Mesendoderm (in vitro differentiated cells): ENCODE measurements at regions not wholly inside any gene's neighbourhood (a gene's known extent, or its start where the extent isn't known, plus 50 kb on each side); places are given as distances from the start of the nearest gene placed in this dataset.
A peak's percentile ranks its signal among the peaks of the same experiment; 100 is the strongest.
"Not testable (repeated sequence)": the region's sequence is repeated elsewhere in the genome, so short reads cannot be mapped to it uniquely, and the experiment has no call there.

ENCODE experiments used
- DNase-seq: peaks from one replicate; pipeline ENCODE4 v3.0.0; 2013
- H2AK5ac ChIP-seq: 2 replicates; pipeline ENCODE4 v1.6.1; 2013; ENCODE audit warnings: low read length, inconsistent platforms
- H2BK120ac ChIP-seq: 2 replicates; pipeline ENCODE4 v1.6.1; 2013; ENCODE audit warnings: low read depth, mild to moderate bottlenecking, low read length, moderate library complexity, mixed read lengths
- H2BK15ac ChIP-seq: replicated peaks from 2 replicates; pipeline ENCODE4 v1.6.1; 2013; ENCODE audit warnings: low read depth, mild to moderate bottlenecking, moderate library complexity
- H2BK5ac ChIP-seq: 2 replicates; pipeline ENCODE4 v1.6.1; 2013; ENCODE audit warnings: low read length, inconsistent platforms
- H3K18ac ChIP-seq: 2 replicates; pipeline ENCODE4 v1.6.1; 2013; ENCODE audit warnings: mild to moderate bottlenecking, low read length, mixed read lengths
- H3K23ac ChIP-seq: one replicate; pipeline ENCODE4 v1.6.1; 2013; ENCODE audit warnings: low read length
- H3K27ac ChIP-seq: 2 replicates; pipeline ENCODE4 v1.5.1; 2013; ENCODE audit warnings: low read depth, mild to moderate bottlenecking, inconsistent platforms, low read length, moderate library complexity
- H3K27me3 ChIP-seq: 2 replicates; pipeline ENCODE4 v1.6.1; 2013; ENCODE audit warnings: low read length, control low read depth, mild to moderate bottlenecking, inconsistent platforms; ENCODE audit not compliant: insufficient read depth, poor library complexity
- H3K36me3 ChIP-seq: 2 replicates; pipeline ENCODE4 v1.6.1; 2013; ENCODE audit warnings: low read length, inconsistent platforms; ENCODE audit not compliant: control insufficient read depth, insufficient read depth
- H3K4ac ChIP-seq: one replicate; pipeline ENCODE4 v1.6.1; 2013; ENCODE audit warnings: low read depth, mild to moderate bottlenecking, low read length, moderate library complexity
- H3K4me1 ChIP-seq: 2 replicates; pipeline ENCODE4 v1.6.1; 2013; ENCODE audit warnings: low read depth, low read length, inconsistent platforms; ENCODE audit not compliant: control insufficient read depth
- H3K4me2 ChIP-seq: 2 replicates; pipeline ENCODE4 v1.6.1; 2013; ENCODE audit warnings: low read length
- H3K4me3 ChIP-seq: 2 replicates; pipeline ENCODE4 v1.5.1; 2013; ENCODE audit warnings: mild to moderate bottlenecking, low read length
- H3K56ac ChIP-seq: one replicate; pipeline ENCODE4 v1.6.1; 2013; ENCODE audit warnings: low read length
- H3K79me1 ChIP-seq: 2 replicates; pipeline ENCODE4 v1.6.1; 2013; ENCODE audit warnings: low read length, inconsistent platforms
- H3K79me2 ChIP-seq: 2 replicates; pipeline ENCODE4 v1.6.1; 2013; ENCODE audit warnings: mild to moderate bottlenecking, low read length; ENCODE audit not compliant: control insufficient read depth, insufficient read depth
- H3K9ac ChIP-seq: 2 replicates; pipeline ENCODE4 v1.6.1; 2013; ENCODE audit warnings: low read length, inconsistent platforms
- H4K5ac ChIP-seq: one replicate; pipeline ENCODE4 v1.6.1; 2013; ENCODE audit warnings: low read length
- H4K8ac ChIP-seq: one replicate; pipeline ENCODE4 v1.6.1; 2013; ENCODE audit warnings: low read depth, mild to moderate bottlenecking, control low read depth, low read length, moderate library complexity
- WGBS: extraction: QIAGEN DNeasy Blood & Tissue Kit; methylation state at CpG from one replicate; pipeline ENCODE4 v1.1.7; 2013; ENCODE audit warnings: low lambda C conversion rate, missing lambda C conversion rate; ENCODE audit not compliant: insufficient coverage; ENCODE audit errors: extremely low coverage; 5-methylcytosine and 5-hydroxymethylcytosine counted together

- H4K5ac ChIP-seq, result no peak overlapping the region
- H3K79me1 ChIP-seq, result no peaks in the 10 kb centered on the region
- H2BK5ac ChIP-seq, result no peak overlapping the region
- no peak overlapping the region for H3K9ac ChIP-seq
- no CpG with 5 or more reads among the region's 2 CpGs for WGBS
- no peak overlapping the region for H3K27ac ChIP-seq
- H3K56ac ChIP-seq, result no peak overlapping the region
- H4K8ac ChIP-seq, result no peak overlapping the region
- H3K27me3 ChIP-seq, result no peaks in the 10 kb centered on the region
- no peak overlapping the region for H2BK120ac ChIP-seq
- H3K36me3 ChIP-seq, result no peaks in the 10 kb centered on the region
- no peak overlapping the region for H2AK5ac ChIP-seq
- no peak overlapping the region for H3K4me3 ChIP-seq
- no peaks in the 10 kb centered on the region for H3K79me2 ChIP-seq
- H3K23ac ChIP-seq, result no peak overlapping the region
- H3K4me2 ChIP-seq, result no peak overlapping the region
- H3K18ac ChIP-seq, result no peak overlapping the region
- H3K4ac ChIP-seq, result no peak overlapping the region
- H3K4me1 ChIP-seq, result no peaks in the 10 kb centered on the region
- no peak overlapping the region for H2BK15ac ChIP-seq
- no peak for DNase-seq
These were observed 226.8 kb upstream of the SGK1 start for GRCh38 chr6:134544737-134545136.

- Histone ChIP-seq H3K27ac (no peak overlapping the region), H4K8ac (no peak overlapping the region), H3K56ac (no peak overlapping the region), H3K23ac (no peak overlapping the region), H3K4me1 (no peaks in the 10 kb centered on the region), H2BK15ac (no peak overlapping the region), H3K27me3 (no peaks in the 10 kb centered on the region), H3K4me3 (no peak overlapping the region), H2BK5ac (no peak overlapping the region), H3K36me3 (no peaks in the 10 kb centered on the region), H3K4ac (no peak overlapping the region), H3K79me2 (no peaks in the 10 kb centered on the region), H3K79me1 (no peaks in the 10 kb centered on the region), H2AK5ac (no peak overlapping the region), H2BK120ac (no peak overlapping the region), H3K18ac (no peak overlapping the region), H4K5ac (no peak overlapping the region), H3K9ac (no peak overlapping the region), H3K4me2 (no peak overlapping the region)
- WGBS, result no CpG with 5 or more reads among the region's 1 CpG
- no peak for DNase-seq
These were observed 225.2 kb upstream of the SGK1 start for GRCh38 chr6:134543128-134543527.

- no peaks in the 10 kb centered on the region for H3K36me3 ChIP-seq
- no peak overlapping the region for H2BK5ac ChIP-seq
- DNase-seq, result no peak
- H3K56ac ChIP-seq, result no peak overlapping the region
- no peak overlapping the region for H3K4me3 ChIP-seq
- no CpG with 5 or more reads among the region's 4 CpGs for WGBS
- H3K79me2 ChIP-seq, result no peaks in the 10 kb centered on the region
- no peak overlapping the region for H3K27ac ChIP-seq
- no peaks in the 10 kb centered on the region for H3K79me1 ChIP-seq
- no peak overlapping the region for H2BK15ac ChIP-seq
- no peak overlapping the region for H3K18ac ChIP-seq
- no peak overlapping the region for H2BK120ac ChIP-seq
- no peaks in the 10 kb centered on the region for H3K4me1 ChIP-seq
- no peak overlapping the region for H3K4me2 ChIP-seq
- H3K9ac ChIP-seq, result no peak overlapping the region
- no peak overlapping the region for H4K8ac ChIP-seq
- H4K5ac ChIP-seq, result no peak overlapping the region
- no peak overlapping the region for H2AK5ac ChIP-seq
- H3K23ac ChIP-seq, result no peak overlapping the region
- H3K4ac ChIP-seq, result no peak overlapping the region
- H3K27me3 ChIP-seq, result no peaks in the 10 kb centered on the region
These were observed 223.1 kb upstream of the SGK1 start for GRCh38 chr6:134541001-134541400.

GRCh38 chr6:134539865-134540323, 222.0 kb upstream of the SGK1 start:
- Histone ChIP-seq H2BK15ac (no peak overlapping the region), H2BK5ac (no peak overlapping the region), H3K27ac (no peak overlapping the region), H3K18ac (no peak overlapping the region), H2BK120ac (no peak overlapping the region), H3K27me3 (no peaks in the 10 kb centered on the region), H3K9ac (no peak overlapping the region), H3K23ac (no peak overlapping the region), H3K4me1 (no peaks in the 10 kb centered on the region), H3K79me2 (no peaks in the 10 kb centered on the region), H3K36me3 (no peaks in the 10 kb centered on the region), H4K8ac (no peak overlapping the region), H2AK5ac (no peak overlapping the region), H3K4ac (no peak overlapping the region), H3K4me2 (no peak overlapping the region), H3K56ac (peak overlapping the region; percentile 15), H3K4me3 (no peak overlapping the region), H4K5ac (no peak overlapping the region), H3K79me1 (no peaks in the 10 kb centered on the region)
- WGBS, result no CpG with 5 or more reads among the region's 7 CpGs
- peak; percentile 61 for DNase-seq

- DNase-seq, H3K36me3 ChIP-seq, H3K56ac ChIP-seq, H4K5ac ChIP-seq, H2BK15ac ChIP-seq, H3K4me2 ChIP-seq, H3K9ac ChIP-seq, H3K4me1 ChIP-seq, H3K4ac ChIP-seq, H2AK5ac ChIP-seq, H3K4me3 ChIP-seq, H3K79me2 ChIP-seq, H4K8ac ChIP-seq, H2BK5ac ChIP-seq, H3K18ac ChIP-seq, H3K27me3 ChIP-seq, H3K27ac ChIP-seq, H3K23ac ChIP-seq, H3K79me1 ChIP-seq, H2BK120ac ChIP-seq: not testable (repeated sequence)
- WGBS, result no CpG with 5 or more reads among the region's 10 CpGs
These were observed 219.9 kb upstream of the SGK1 start for GRCh38 chr6:134537765-134538164.

- H3K4me2 ChIP-seq, result no peak overlapping the region
- DNase-seq, result peak; percentile 71
- H3K79me1 ChIP-seq, result no peaks in the 10 kb centered on the region
- no peak overlapping the region for H3K4ac ChIP-seq
- H2BK5ac ChIP-seq, result no peak overlapping the region
- no peaks in the 10 kb centered on the region for H3K36me3 ChIP-seq
- H3K79me2 ChIP-seq, result no peaks in the 10 kb centered on the region
- no peaks in the 10 kb centered on the region for H3K4me1 ChIP-seq
- no peak overlapping the region for H3K4me3 ChIP-seq
- H3K27me3 ChIP-seq, result no peaks in the 10 kb centered on the region
- H4K5ac ChIP-seq, result no peak overlapping the region
- no peak overlapping the region for H3K27ac ChIP-seq
- no peak overlapping the region for H3K23ac ChIP-seq
- H2BK120ac ChIP-seq, result no peak overlapping the region
- H2AK5ac ChIP-seq, result no peak overlapping the region
- H3K56ac ChIP-seq, result no peak overlapping the region
- H2BK15ac ChIP-seq, result no peak overlapping the region
- H4K8ac ChIP-seq, result no peak overlapping the region
- WGBS, result no CpG with 5 or more reads among the region's 2 CpGs
- no peak overlapping the region for H3K9ac ChIP-seq
- H3K18ac ChIP-seq, result no peak overlapping the region
These were observed 219.2 kb upstream of the SGK1 start for GRCh38 chr6:134537146-134537555.
